GM12878 (cell line): ENCODE measurements at regions not wholly inside any gene's neighbourhood (a gene's known extent, or its start where the extent isn't known, plus 50 kb on each side); places are given as distances from the start of the nearest gene placed in this dataset.

Experiments
- ATAC-seq: fragments of 200-7000 bp; cut with Tn5 transposase; 3 replicates; pipeline ENCODE4 v1.9.1; 2020; ENCODE audit warnings: mild to moderate bottlenecking, moderate library complexity
- BruUV-seq: library from RNA; stranded (reverse); fragments of 400-500 nt; replicated peaks from 2 replicates; lab custom pipeline; 2021; lab: Mats Ljungman, UMichigan
- CTCF ChIA-PET: fragments of 300-600 bp; sonication (Branson Sonifier 250); formaldehyde crosslinking; extraction: SDS; loops from one replicate; lab custom pipeline; 2021; ENCODE audit warnings: inconsistent platforms; lab: Yijun Ruan, JAX
- POLR2A ChIA-PET: fragments of 350-600 bp; formaldehyde crosslinking; extraction: SDS; loops from one replicate; lab custom pipeline; 2021; ENCODE audit warnings: inconsistent platforms; lab: Charles Lee
- RAD21 ChIA-PET: fragments of 300-600 bp; sonication (Branson Sonifier 250); formaldehyde crosslinking; loops from one replicate; lab custom pipeline; 2023; ENCODE audit warnings: antibody characterized with exemption; ENCODE audit not compliant: unreplicated experiment; lab: Charles Lee
- SMC1A ChIA-PET: fragments of 300-600 bp; sonication (Branson Sonifier 250); formaldehyde crosslinking; loops from one replicate; lab custom pipeline; 2023; ENCODE audit not compliant: unreplicated experiment, uncharacterized antibody; lab: Charles Lee
- DNase-seq: peaks from one replicate; pipeline ENCODE4 v3.0.0-alpha.2; 2011; ENCODE audit warnings: low read depth, low spot score
- FAIRE-seq: peaks from 3 replicates; lab custom pipeline; 2011; peaks lifted over from hg19 to GRCh38; lab: Jason Lieb, UNC
- H2AFZ ChIP-seq: 2 replicates; pipeline ENCODE4 v1.6.0; 2011; ENCODE audit warnings: low read depth, low read length, control low read depth; ENCODE audit not compliant: control insufficient read depth
- H3K27ac ChIP-seq: 2 replicates; pipeline ENCODE4 v1.5.1; 2011; ENCODE audit warnings: control low read depth; ENCODE audit not compliant: control insufficient read depth, insufficient read depth
- H3K27me3 ChIP-seq, 2 experiments: replicated peaks in 1 of 2; 2 replicates each; pipeline versions ENCODE4 v1.6.0 to v1.6.1; 2011; ENCODE audit warnings: low read length in 1 of 2; ENCODE audit not compliant: control insufficient read depth in 2 of 2, insufficient read depth in 2 of 2
- H3K36me3 ChIP-seq, 2 experiments: 2 replicates each; pipeline ENCODE4 v1.5.1; 2011; ENCODE audit warnings: low read length in 1 of 2; ENCODE audit not compliant: control insufficient read depth in 2 of 2, insufficient read depth in 2 of 2
- H3K4me1 ChIP-seq: 2 replicates; pipeline ENCODE4 v1.6.1; 2011; ENCODE audit warnings: mild to moderate bottlenecking, low read length, moderate library complexity, mixed read lengths; ENCODE audit not compliant: control insufficient read depth, insufficient read depth
- H3K4me2 ChIP-seq: 2 replicates; pipeline ENCODE4 v1.6.0; 2011; ENCODE audit warnings: control low read depth; ENCODE audit not compliant: control insufficient read depth, insufficient read depth
- H3K4me3 ChIP-seq: fragments of 200-600 bp; sonication (generic); 2 replicates; pipeline ENCODE4 v1.5.1; 2016
- H3K79me2 ChIP-seq: 2 replicates; pipeline ENCODE4 v1.6.0; 2011; ENCODE audit warnings: low read length; ENCODE audit not compliant: control insufficient read depth, insufficient read depth
- H3K9ac ChIP-seq: 2 replicates; pipeline ENCODE4 v1.8.0; 2011; ENCODE audit warnings: low read length, control low read depth, mixed read lengths; ENCODE audit not compliant: control insufficient read depth, insufficient read depth
- H3K9me3 ChIP-seq: replicated peaks from 3 replicates; pipeline ENCODE4 v1.5.1; 2011; ENCODE audit warnings: mild to moderate bottlenecking, low read length; ENCODE audit not compliant: control insufficient read depth, insufficient read depth
- H4K20me1 ChIP-seq: 2 replicates; pipeline ENCODE4 v1.6.0; 2011; ENCODE audit not compliant: control insufficient read depth, insufficient read depth
- ATF7 ChIP-seq: fragments of 450-650 bp; IDR thresholded peaks from 2 replicates; pipeline ENCODE4 v1.6.1; 2016; ENCODE audit warnings: low read depth, mild to moderate bottlenecking
- CBX5 ChIP-seq: sonication (generic); IDR thresholded peaks from 2 replicates; pipeline ENCODE4 v1.6.1; 2016; ENCODE audit warnings: low read depth, moderate library complexity, mild to moderate bottlenecking, inconsistent platforms
- MXI1 ChIP-seq: fragments of 150-350 bp; IDR thresholded peaks from 2 replicates; pipeline ENCODE4 v1.6.1; 2011; ENCODE audit warnings: low read depth, mild to moderate bottlenecking, inconsistent platforms, low read length, improper control_type of control experiment
- NR2C2 ChIP-seq: IDR thresholded peaks from 2 replicates; pipeline ENCODE4 v1.6.1; 2011; ENCODE audit warnings: borderline replicate concordance, low read depth; ENCODE audit not compliant: control insufficient read depth, insufficient read length
- WGBS: methylation state at CpG from one replicate; pipeline ENCODE4 v1.1.6; 2016; ENCODE audit warnings: low lambda C conversion rate; ENCODE audit not compliant: insufficient replicate concordance, insufficient coverage; ENCODE audit errors: missing lambda C conversion rate; 5-methylcytosine and 5-hydroxymethylcytosine counted together
- in situ Hi-C: fragments of 300-500 bp; cut with MboI; formaldehyde crosslinking; loops from 9 replicates; pipeline ENCODE4 v1.14.3; 2018; ENCODE audit warnings: mixed read lengths
- intact Hi-C: fragments of 100-400 bp; cut with micrococcal nuclease; formaldehyde crosslinking; loops from one replicate; pipeline ENCODE4 v1.14.2; 2022; ENCODE audit not compliant: unreplicated experiment
- TF ChIP-seq, protein P1 (sequence below), 3 experiments: IDR thresholded peaks in 2 of 3; conservative IDR thresholded peaks in 1 of 3; 2 replicates each; pipeline ENCODE4 v1.5.1; 2011; ENCODE audit warnings: low read depth in 3 of 3, low read length in 3 of 3, mild to moderate bottlenecking in 3 of 3, control low read depth in 2 of 3, moderate library complexity in 2 of 3, inconsistent platforms in 1 of 3, mixed read lengths in 1 of 3; ENCODE audit not compliant: control insufficient read depth in 2 of 3, insufficient read depth in 1 of 3; ENCODE audit errors: extremely low read depth in 1 of 3
- TF ChIP-seq, protein P2 (sequence below): IDR thresholded peaks from 2 replicates; pipeline ENCODE4 v1.6.1; 2011; ENCODE audit warnings: mild to moderate bottlenecking, low read depth, low read length, moderate library complexity; ENCODE audit not compliant: insufficient replicate concordance

DNA sequence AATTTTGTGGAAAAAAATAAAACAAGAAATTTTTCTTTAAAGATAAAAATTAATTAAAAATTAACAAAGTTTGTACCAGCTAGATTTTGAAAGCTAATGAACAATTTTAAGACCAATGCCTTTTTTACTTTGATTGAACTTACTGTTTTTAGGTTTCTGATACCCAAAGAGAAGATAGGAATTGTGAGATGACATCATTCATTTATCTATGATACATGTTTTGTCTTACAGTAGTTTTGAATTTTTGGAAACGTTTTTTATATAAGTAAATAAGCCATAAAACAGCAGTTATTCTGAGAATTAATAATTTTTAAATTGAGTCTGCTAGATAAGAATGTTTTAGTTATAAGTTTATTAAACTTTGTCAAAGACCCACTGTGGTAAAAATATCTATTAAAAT lies 65.0 kb upstream of the GPR174 start:
- ChIA-PET POLR2A (interaction anchor here (1.4 kb wide), 1 partner anchor 326 kb away, joined by 3 read pairs; no protein-coding TSS in a partner anchor), SMC1A (interaction anchor here (0.7 to 6.8 kb wide), 28 partner anchors 9 to 524 kb away, joined by 3 to 69 read pairs (median 5); partner anchors contain the start of genes GPR174, P2RY10 and RTL3)
- BruUV-seq, result no TSS peak
- no peak overlapping the region for H2AFZ ChIP-seq
- H3K4me1 ChIP-seq, result no peaks in the 10 kb centered on the region
- no peak overlapping the region for H3K4me3 ChIP-seq
- H3K36me3 ChIP-seq, result no peaks in the 10 kb centered on the region
- no peaks in the 10 kb centered on the region; the same call in 2 of the 3 replicates for H3K9me3 ChIP-seq
- no peak overlapping the region for H3K4me2 ChIP-seq
- no peak for DNase-seq
- in situ Hi-C loops, result loop anchor here (5.0 kb wide), 1 partner anchor 517 kb away; no protein-coding TSS in a partner anchor
- H3K9ac ChIP-seq, result no peak overlapping the region
- no peaks in the 10 kb centered on the region for H4K20me1 ChIP-seq
- peak; percentile 29; the same call in 1 of the 2 replicates for TF ChIP-seq ATF7
- no peak for TF ChIP-seq CBX5
- TF ChIP-seq, protein P1, sequence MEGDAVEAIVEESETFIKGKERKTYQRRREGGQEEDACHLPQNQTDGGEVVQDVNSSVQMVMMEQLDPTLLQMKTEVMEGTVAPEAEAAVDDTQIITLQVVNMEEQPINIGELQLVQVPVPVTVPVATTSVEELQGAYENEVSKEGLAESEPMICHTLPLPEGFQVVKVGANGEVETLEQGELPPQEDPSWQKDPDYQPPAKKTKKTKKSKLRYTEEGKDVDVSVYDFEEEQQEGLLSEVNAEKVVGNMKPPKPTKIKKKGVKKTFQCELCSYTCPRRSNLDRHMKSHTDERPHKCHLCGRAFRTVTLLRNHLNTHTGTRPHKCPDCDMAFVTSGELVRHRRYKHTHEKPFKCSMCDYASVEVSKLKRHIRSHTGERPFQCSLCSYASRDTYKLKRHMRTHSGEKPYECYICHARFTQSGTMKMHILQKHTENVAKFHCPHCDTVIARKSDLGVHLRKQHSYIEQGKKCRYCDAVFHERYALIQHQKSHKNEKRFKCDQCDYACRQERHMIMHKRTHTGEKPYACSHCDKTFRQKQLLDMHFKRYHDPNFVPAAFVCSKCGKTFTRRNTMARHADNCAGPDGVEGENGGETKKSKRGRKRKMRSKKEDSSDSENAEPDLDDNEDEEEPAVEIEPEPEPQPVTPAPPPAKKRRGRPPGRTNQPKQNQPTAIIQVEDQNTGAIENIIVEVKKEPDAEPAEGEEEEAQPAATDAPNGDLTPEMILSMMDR (IDR thresholded peaks at IDR 0.05 in 2 of 3, conservative IDR thresholded peaks at IDR 0.05 in 1 of 3; ENCODE audit: control insufficient read depth in 2 of 3, extremely low read depth in 1 of 3, insufficient read depth in 1 of 3, low read depth in 3 of 3, low read length in 3 of 3), result no peak
- no peak for TF ChIP-seq MXI1
- TF ChIP-seq NR2C2, result no peak
- TF ChIP-seq, protein P2, sequence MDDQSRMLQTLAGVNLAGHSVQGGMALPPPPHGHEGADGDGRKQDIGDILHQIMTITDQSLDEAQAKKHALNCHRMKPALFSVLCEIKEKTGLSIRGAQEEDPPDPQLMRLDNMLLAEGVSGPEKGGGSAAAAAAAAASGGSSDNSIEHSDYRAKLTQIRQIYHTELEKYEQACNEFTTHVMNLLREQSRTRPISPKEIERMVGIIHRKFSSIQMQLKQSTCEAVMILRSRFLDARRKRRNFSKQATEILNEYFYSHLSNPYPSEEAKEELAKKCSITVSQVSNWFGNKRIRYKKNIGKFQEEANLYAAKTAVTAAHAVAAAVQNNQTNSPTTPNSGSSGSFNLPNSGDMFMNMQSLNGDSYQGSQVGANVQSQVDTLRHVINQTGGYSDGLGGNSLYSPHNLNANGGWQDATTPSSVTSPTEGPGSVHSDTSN, result no peak
- TF ChIP-seq, all 136 proteins: peak for 1
- Histone ChIP-seq H3K79me2 (no peaks in the 10 kb centered on the region), H3K27me3 (no peaks in the 10 kb centered on the region), H3K27ac (no peak overlapping the region)
- ChIA-PET RAD21 (interaction anchor here (0.8 to 6.0 kb wide), 17 partner anchors 12 to 523 kb away, joined by 3 to 54 read pairs (median 6); partner anchors contain the start of gene P2RY10), CTCF (interaction anchor here (0.6 to 4.7 kb wide), 18 partner anchors 11 to 1054 kb away, joined by 3 to 57 read pairs (median 6); partner anchors contain the start of gene P2RY10)
- ATAC-seq (no peak), FAIRE-seq (no peak)
- intact Hi-C loops, result no loop called here
- WGBS, result 43% methylated on average over 1 of the region's 1 CpG
